Loucy (cell line): ENCODE measurements at regions not wholly inside any gene's neighbourhood (a gene's known extent, or its start where the extent isn't known, plus 50 kb on each side); places are given as distances from the start of the nearest gene placed in this dataset.

Experiments used
- H2AFZ ChIP-seq: fragments of 200-600 bp; sonication (generic); 2 replicates; pipeline ENCODE4 v1.6.0; 2016; ENCODE audit warnings: antibody characterized with exemption, mild to moderate bottlenecking, low read length, moderate library complexity
- H3F3A ChIP-seq: fragments of 200-600 bp; 2 replicates; pipeline ENCODE4 v1.6.0; 2016; ENCODE audit warnings: antibody characterized with exemption, low read depth, mild to moderate bottlenecking
- H3K27me3 ChIP-seq: fragments of 200-600 bp; sonication (generic); 2 replicates; pipeline ENCODE4 v1.6.1; 2014; ENCODE audit warnings: low read length, mild to moderate bottlenecking; ENCODE audit not compliant: insufficient read depth, poor library complexity, severe bottlenecking
- H3K36me3 ChIP-seq: fragments of 200-600 bp; sonication (generic); 2 replicates; pipeline ENCODE4 v1.6.1; 2016; ENCODE audit warnings: low read length; ENCODE audit not compliant: insufficient read depth
- H3K4me1 ChIP-seq: fragments of 200-600 bp; sonication (generic); 2 replicates; pipeline ENCODE4 v1.5.1; 2014; ENCODE audit warnings: low read length, mild to moderate bottlenecking; ENCODE audit not compliant: insufficient read depth, poor library complexity, severe bottlenecking
- H3K4me2 ChIP-seq: fragments of 200-600 bp; sonication (generic); 2 replicates; pipeline ENCODE4 v1.6.0; 2014; ENCODE audit warnings: antibody characterized with exemption, low read length, low read depth, mild to moderate bottlenecking; ENCODE audit not compliant: poor library complexity, severe bottlenecking
- H3K4me3 ChIP-seq: fragments of 200-600 bp; sonication (generic); 2 replicates; pipeline ENCODE4 v1.5.1; 2014; ENCODE audit warnings: low read length, mild to moderate bottlenecking, mixed read lengths; ENCODE audit not compliant: poor library complexity, severe bottlenecking
- H3K79me2 ChIP-seq: fragments of 200-600 bp; sonication (generic); 2 replicates; pipeline ENCODE4 v1.6.1; 2014; ENCODE audit warnings: low read length; ENCODE audit not compliant: insufficient read depth
- H3K9ac ChIP-seq: fragments of 200-600 bp; sonication (generic); 2 replicates; pipeline ENCODE4 v1.6.0; 2014; ENCODE audit warnings: mild to moderate bottlenecking, low read depth, low read length, moderate library complexity; ENCODE audit not compliant: poor library complexity, severe bottlenecking
- H3K9me2 ChIP-seq: fragments of 200-600 bp; sonication (generic); replicated peaks from 2 replicates; pipeline ENCODE4 v1.6.1; 2016; ENCODE audit warnings: low read depth, low read length, mixed read lengths
- H3K9me3 ChIP-seq: fragments of 200-600 bp; sonication (generic); 2 replicates; pipeline ENCODE4 v1.6.1; 2014; ENCODE audit warnings: mild to moderate bottlenecking, antibody characterized with exemption, low read length, low read depth; ENCODE audit not compliant: insufficient read depth
- H4K20me1 ChIP-seq: fragments of 200-600 bp; sonication (generic); 2 replicates; pipeline ENCODE4 v1.6.0; 2014; ENCODE audit warnings: antibody characterized with exemption, low read length, mild to moderate bottlenecking; ENCODE audit not compliant: insufficient read depth, poor library complexity, severe bottlenecking
- EZH2phosphoT487 ChIP-seq: fragments of 200-600 bp; IDR thresholded peaks from 2 replicates; pipeline ENCODE4 v1.6.1; 2018; ENCODE audit warnings: antibody characterized with exemption, mild to moderate bottlenecking, moderate library complexity, borderline replicate concordance
- TF ChIP-seq, protein P1 (sequence below): fragments of 200-600 bp; sonication (generic); conservative IDR thresholded peaks from 2 replicates; pipeline ENCODE4 v1.5.1; 2014; ENCODE audit warnings: mild to moderate bottlenecking, antibody characterized with exemption, low read length

DNA sequence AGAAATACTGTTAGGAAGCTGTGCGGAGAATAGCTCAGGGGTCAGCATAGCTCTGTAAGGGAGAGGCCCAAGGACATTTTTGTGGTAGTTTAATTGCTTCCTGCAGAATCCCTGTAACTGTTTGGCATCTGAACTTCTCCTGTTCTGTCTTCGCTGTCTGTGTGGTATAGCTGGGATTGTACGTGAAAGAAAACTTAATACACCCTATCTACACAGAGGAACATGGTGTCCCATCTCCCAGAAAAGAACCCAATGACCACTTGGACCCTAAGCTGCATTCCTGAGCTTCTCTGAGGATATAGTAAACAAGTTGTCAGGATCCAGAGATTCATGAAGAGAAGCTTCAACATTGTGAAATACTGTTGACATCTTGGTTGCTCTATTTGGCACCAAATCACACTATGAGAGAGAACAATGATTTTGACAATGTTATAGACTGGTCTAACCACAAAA lies 81.3 kb downstream of the CDC42EP3 start:
- no peaks in the 10 kb centered on the region; the same call in 1 of the 2 replicates for H3K9me3 ChIP-seq
- no peaks in the 10 kb centered on the region for H3K9me2 ChIP-seq
- no peak overlapping the region for H3K9ac ChIP-seq
- TF ChIP-seq EZH2phosphoT487: no peak
- TF ChIP-seq, protein P1, sequence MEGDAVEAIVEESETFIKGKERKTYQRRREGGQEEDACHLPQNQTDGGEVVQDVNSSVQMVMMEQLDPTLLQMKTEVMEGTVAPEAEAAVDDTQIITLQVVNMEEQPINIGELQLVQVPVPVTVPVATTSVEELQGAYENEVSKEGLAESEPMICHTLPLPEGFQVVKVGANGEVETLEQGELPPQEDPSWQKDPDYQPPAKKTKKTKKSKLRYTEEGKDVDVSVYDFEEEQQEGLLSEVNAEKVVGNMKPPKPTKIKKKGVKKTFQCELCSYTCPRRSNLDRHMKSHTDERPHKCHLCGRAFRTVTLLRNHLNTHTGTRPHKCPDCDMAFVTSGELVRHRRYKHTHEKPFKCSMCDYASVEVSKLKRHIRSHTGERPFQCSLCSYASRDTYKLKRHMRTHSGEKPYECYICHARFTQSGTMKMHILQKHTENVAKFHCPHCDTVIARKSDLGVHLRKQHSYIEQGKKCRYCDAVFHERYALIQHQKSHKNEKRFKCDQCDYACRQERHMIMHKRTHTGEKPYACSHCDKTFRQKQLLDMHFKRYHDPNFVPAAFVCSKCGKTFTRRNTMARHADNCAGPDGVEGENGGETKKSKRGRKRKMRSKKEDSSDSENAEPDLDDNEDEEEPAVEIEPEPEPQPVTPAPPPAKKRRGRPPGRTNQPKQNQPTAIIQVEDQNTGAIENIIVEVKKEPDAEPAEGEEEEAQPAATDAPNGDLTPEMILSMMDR: no peak
- H3K27me3 ChIP-seq: no peaks in the 10 kb centered on the region
- H2AFZ ChIP-seq: no peak overlapping the region
- H3K36me3 ChIP-seq: no peaks in the 10 kb centered on the region
- H3K4me1 ChIP-seq: peaks cover 46% of the 10 kb centered on the region
- no peaks in the 10 kb centered on the region for H4K20me1 ChIP-seq
- no peaks in the 10 kb centered on the region for H3F3A ChIP-seq
- H3K4me3 ChIP-seq: no peak overlapping the region
- H3K4me2 ChIP-seq: no peak overlapping the region
- no peaks in the 10 kb centered on the region for H3K79me2 ChIP-seq
